ENCODE measurements at regions not wholly inside any gene's neighbourhood (a gene's known extent, or its start where the extent isn't known, plus 50 kb on each side); places are given as distances from the start of the nearest gene placed in this dataset.

- H3K27ac ChIP-seq, result no peak overlapping the region
- 0 out of 2 replicates have a peak, but pooled peaks cover 4% of the 10 kb centered on the region for H3K9me3 ChIP-seq (replicated peaks)
- no peaks in the 10 kb centered on the region for H3K36me3 ChIP-seq
- DNase-seq (ENCODE audit: low read depth in 1 of 2, low spot score in 2 of 2), result no peak
- no peaks in the 10 kb centered on the region for H3K27me3 ChIP-seq (replicated peaks)
- no peak overlapping the region for H3K4me3 ChIP-seq
- H3K4me1 ChIP-seq (replicated peaks), result no peaks in the 10 kb centered on the region
Measured at GRCh38 chr18:51997129-51997528, 342.9 kb upstream of the DCC start.

- no peaks in the 10 kb centered on the region for H3K36me3 ChIP-seq
- H3K27ac ChIP-seq, result no peak overlapping the region
- 0 out of 2 replicates have a peak, but pooled peaks cover 4% of the 10 kb centered on the region for H3K9me3 ChIP-seq (replicated peaks)
- no peaks in the 10 kb centered on the region for H3K27me3 ChIP-seq (replicated peaks)
- H3K4me3 ChIP-seq, result no peak overlapping the region
- H3K4me1 ChIP-seq (replicated peaks), result no peaks in the 10 kb centered on the region
- DNase-seq (ENCODE audit: low read depth in 1 of 2, low spot score in 2 of 2), result no peak
Measured at GRCh38 chr18:51998066-51998465, 341.9 kb upstream of the DCC start.

- Histone ChIP-seq H3K36me3 (no peaks in the 10 kb centered on the region), H3K4me1 (replicated peaks) (no peaks in the 10 kb centered on the region), H3K4me3 (no peak overlapping the region), H3K9me3 (replicated peaks) (0 out of 2 replicates have a peak, but pooled peaks cover 4% of the 10 kb centered on the region), H3K27me3 (replicated peaks) (no peaks in the 10 kb centered on the region), H3K27ac (no peak overlapping the region)
- DNase-seq (ENCODE audit: low read depth in 1 of 2, low spot score in 2 of 2), result no peak
Measured at GRCh38 chr18:51998711-51999110, 341.3 kb upstream of the DCC start.

GRCh38 chr18:51999351-51999750 lies 340.6 kb upstream of the DCC start:
- Histone ChIP-seq H3K9me3 (replicated peaks) (0 out of 2 replicates have a peak, but pooled peaks cover 4% of the 10 kb centered on the region), H3K4me1 (replicated peaks) (no peaks in the 10 kb centered on the region), H3K4me3 (no peak overlapping the region), H3K27me3 (replicated peaks) (no peaks in the 10 kb centered on the region), H3K36me3 (no peaks in the 10 kb centered on the region), H3K27ac (no peak overlapping the region)
- no peak for DNase-seq (ENCODE audit: low read depth in 1 of 2, low spot score in 2 of 2)

GRCh38 chr18:52000435-52000834 lies 339.6 kb upstream of the DCC start:
- Histone ChIP-seq H3K9me3 (replicated peaks) (no peaks in the 10 kb centered on the region), H3K27ac (no peak overlapping the region), H3K4me3 (no peak overlapping the region)

GRCh38 chr18:52001106-52001505 lies 338.9 kb upstream of the DCC start:
- Histone ChIP-seq H3K9me3 (replicated peaks) (no peaks in the 10 kb centered on the region), H3K27ac (no peak overlapping the region), H3K4me3 (no peak overlapping the region), H3K27me3 (replicated peaks) (no peaks in the 10 kb centered on the region), H3K4me1 (replicated peaks) (no peaks in the 10 kb centered on the region), H3K36me3 (no peaks in the 10 kb centered on the region)
- no peak for DNase-seq (ENCODE audit: low read depth in 1 of 2, low spot score in 2 of 2)

More at GRCh38 chr18:52000435-52000834, 339.6 kb upstream of the DCC start:
- H3K27me3 ChIP-seq (replicated peaks), result no peaks in the 10 kb centered on the region
- DNase-seq (ENCODE audit: low read depth in 1 of 2, low spot score in 2 of 2), result no peak
- H3K36me3 ChIP-seq, result no peaks in the 10 kb centered on the region
- no peaks in the 10 kb centered on the region for H3K4me1 ChIP-seq (replicated peaks)

GRCh38 chr18:52002600-52002999 lies 337.4 kb upstream of the DCC start:
- no peak for DNase-seq (ENCODE audit: low read depth in 1 of 2, low spot score in 2 of 2)
- Histone ChIP-seq H3K27me3 (replicated peaks) (no peaks in the 10 kb centered on the region), H3K9me3 (replicated peaks) (0 out of 2 replicates have a peak, but pooled peaks cover 3% of the 10 kb centered on the region), H3K36me3 (no peaks in the 10 kb centered on the region), H3K4me3 (no peak overlapping the region), H3K27ac (no peak overlapping the region), H3K4me1 (replicated peaks) (no peaks in the 10 kb centered on the region)

GRCh38 chr18:52007105-52007504 lies 332.9 kb upstream of the DCC start:
- no peaks in the 10 kb centered on the region for H3K27me3 ChIP-seq (replicated peaks)
- H3K9me3 ChIP-seq (replicated peaks), result peaks cover 3% of the 10 kb centered on the region; the same call in 1 of the 2 replicates
- no peak overlapping the region for H3K27ac ChIP-seq
- H3K4me1 ChIP-seq (replicated peaks), result no peaks in the 10 kb centered on the region
- no peak for DNase-seq (ENCODE audit: low read depth in 1 of 2, low spot score in 2 of 2)
- no peaks in the 10 kb centered on the region for H3K36me3 ChIP-seq
- no peak overlapping the region for H3K4me3 ChIP-seq

- H3K27ac ChIP-seq, result no peak overlapping the region
Measured at GRCh38 chr18:52008330-52008729, 331.7 kb upstream of the DCC start.

GRCh38 chr18:52008736-52009135 lies 331.3 kb upstream of the DCC start:
- no peaks in the 10 kb centered on the region for H3K27me3 ChIP-seq (replicated peaks)
- no peak overlapping the region for H3K4me3 ChIP-seq
- no peak for DNase-seq (ENCODE audit: low read depth in 1 of 2, low spot score in 2 of 2)
- H3K36me3 ChIP-seq, result no peaks in the 10 kb centered on the region
- H3K9me3 ChIP-seq (replicated peaks), result peaks cover 7% of the 10 kb centered on the region; the same call in 1 of the 2 replicates
- no peaks in the 10 kb centered on the region for H3K4me1 ChIP-seq (replicated peaks)
- no peak overlapping the region for H3K27ac ChIP-seq

More at GRCh38 chr18:52008330-52008729, 331.7 kb upstream of the DCC start:
- no peaks in the 10 kb centered on the region for H3K4me1 ChIP-seq (replicated peaks)
- DNase-seq (ENCODE audit: low read depth in 1 of 2, low spot score in 2 of 2), result no peak
- no peak overlapping the region for H3K4me3 ChIP-seq
- H3K27me3 ChIP-seq (replicated peaks), result no peaks in the 10 kb centered on the region
- no peaks in the 10 kb centered on the region for H3K36me3 ChIP-seq
- H3K9me3 ChIP-seq (replicated peaks), result peaks cover 4% of the 10 kb centered on the region; the same call in 1 of the 2 replicates

- H3K4me3 ChIP-seq, result no peak overlapping the region
- H3K27ac ChIP-seq, result no peak overlapping the region
- H3K4me1 ChIP-seq (replicated peaks), result no peaks in the 10 kb centered on the region
- H3K36me3 ChIP-seq, result no peaks in the 10 kb centered on the region
- DNase-seq (ENCODE audit: low read depth in 1 of 2, low spot score in 2 of 2), result no peak
- H3K9me3 ChIP-seq (replicated peaks), result peaks cover 10% of the 10 kb centered on the region; the same call in 1 of the 2 replicates
- H3K27me3 ChIP-seq (replicated peaks), result no peaks in the 10 kb centered on the region
Measured at GRCh38 chr18:52009958-52010357, 330.0 kb upstream of the DCC start.

- DNase-seq (ENCODE audit: low read depth in 1 of 2, low spot score in 2 of 2), result no peak
- 0 out of 2 replicates have a peak, but pooled peaks cover 4% of the 10 kb centered on the region for H3K9me3 ChIP-seq (replicated peaks)
Measured at GRCh38 chr18:52045946-52046675, 293.9 kb upstream of the DCC start.

GRCh38 chr18:52046842-52047241 lies 293.2 kb upstream of the DCC start:
- no peak for DNase-seq (ENCODE audit: low read depth in 1 of 2, low spot score in 2 of 2)
- no peak overlapping the region for H3K27ac ChIP-seq
- no peaks in the 10 kb centered on the region for H3K36me3 ChIP-seq
- H3K9me3 ChIP-seq (replicated peaks), result 0 out of 2 replicates have a peak, but pooled peaks cover 4% of the 10 kb centered on the region
- H3K4me1 ChIP-seq (replicated peaks), result no peaks in the 10 kb centered on the region
- no peak overlapping the region for H3K4me3 ChIP-seq
- no peaks in the 10 kb centered on the region for H3K27me3 ChIP-seq (replicated peaks)

More at GRCh38 chr18:52045946-52046675, 293.9 kb upstream of the DCC start:
- Histone ChIP-seq H3K4me3 (no peak overlapping the region), H3K4me1 (replicated peaks) (no peaks in the 10 kb centered on the region), H3K27me3 (replicated peaks) (no peaks in the 10 kb centered on the region), H3K27ac (no peak overlapping the region), H3K36me3 (no peaks in the 10 kb centered on the region)

- no peak overlapping the region for H3K27ac ChIP-seq
- peaks cover 6% of the 10 kb centered on the region; the same call in 1 of the 2 replicates for H3K9me3 ChIP-seq (replicated peaks)
- H3K27me3 ChIP-seq (replicated peaks), result no peaks in the 10 kb centered on the region
- H3K4me1 ChIP-seq (replicated peaks), result no peaks in the 10 kb centered on the region
- no peak for DNase-seq (ENCODE audit: low read depth in 1 of 2, low spot score in 2 of 2)
- no peak overlapping the region for H3K4me3 ChIP-seq
- H3K36me3 ChIP-seq, result no peaks in the 10 kb centered on the region
Measured at GRCh38 chr18:52054324-52054723, 285.7 kb upstream of the DCC start.
